DOHH2 (cell line): ENCODE measurements at regions not wholly inside any gene's neighbourhood (a gene's known extent, or its start where the extent isn't known, plus 50 kb on each side); places are given as distances from the start of the nearest gene placed in this dataset.

Experiments used
- EZH2phosphoT487 ChIP-seq: fragments of 200-600 bp; sonication (generic); IDR thresholded peaks from 2 replicates; pipeline ENCODE4 v1.6.1; 2017; ENCODE audit warnings: borderline replicate concordance, mild to moderate bottlenecking, antibody characterized with exemption, low read length, moderate library complexity, mixed read lengths
- TF ChIP-seq, protein P1 (sequence below): fragments of 200-600 bp; sonication (generic); IDR thresholded peaks from one replicate; pipeline ENCODE4 v1.5.1; 2014; ENCODE audit warnings: antibody characterized with exemption, mild to moderate bottlenecking, low read depth, low read length; ENCODE audit not compliant: poor library complexity, severe bottlenecking

DNA sequence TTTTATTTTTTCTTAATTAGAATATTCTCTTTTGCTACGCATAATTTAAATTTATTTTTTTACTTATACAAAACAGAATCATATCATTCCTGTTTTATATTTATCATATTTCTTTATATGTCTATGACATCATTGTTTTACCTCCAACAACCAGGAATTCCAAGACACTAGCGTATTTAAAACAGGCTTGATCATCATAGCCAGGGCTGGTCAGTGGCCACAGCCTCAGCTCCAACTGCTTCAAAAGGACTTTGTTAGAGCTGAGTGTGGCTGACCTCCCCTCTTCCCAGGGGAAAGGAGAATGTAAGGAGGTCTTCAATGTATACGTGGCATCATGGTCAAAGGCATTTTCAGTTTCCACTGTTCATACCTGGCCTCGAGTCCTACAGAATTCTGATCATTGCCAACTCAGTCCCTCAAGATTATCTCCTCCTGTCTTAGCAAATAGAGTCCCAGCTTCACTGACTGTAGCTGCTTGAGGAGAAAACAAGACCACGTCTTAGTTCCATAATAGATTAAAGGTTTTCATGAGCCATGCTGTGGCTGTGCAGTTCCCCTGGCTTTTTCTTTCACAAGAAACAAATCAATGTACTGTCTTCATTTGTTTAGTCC lies 444.0 kb downstream of the PTPRC start:
- TF ChIP-seq, protein P1, sequence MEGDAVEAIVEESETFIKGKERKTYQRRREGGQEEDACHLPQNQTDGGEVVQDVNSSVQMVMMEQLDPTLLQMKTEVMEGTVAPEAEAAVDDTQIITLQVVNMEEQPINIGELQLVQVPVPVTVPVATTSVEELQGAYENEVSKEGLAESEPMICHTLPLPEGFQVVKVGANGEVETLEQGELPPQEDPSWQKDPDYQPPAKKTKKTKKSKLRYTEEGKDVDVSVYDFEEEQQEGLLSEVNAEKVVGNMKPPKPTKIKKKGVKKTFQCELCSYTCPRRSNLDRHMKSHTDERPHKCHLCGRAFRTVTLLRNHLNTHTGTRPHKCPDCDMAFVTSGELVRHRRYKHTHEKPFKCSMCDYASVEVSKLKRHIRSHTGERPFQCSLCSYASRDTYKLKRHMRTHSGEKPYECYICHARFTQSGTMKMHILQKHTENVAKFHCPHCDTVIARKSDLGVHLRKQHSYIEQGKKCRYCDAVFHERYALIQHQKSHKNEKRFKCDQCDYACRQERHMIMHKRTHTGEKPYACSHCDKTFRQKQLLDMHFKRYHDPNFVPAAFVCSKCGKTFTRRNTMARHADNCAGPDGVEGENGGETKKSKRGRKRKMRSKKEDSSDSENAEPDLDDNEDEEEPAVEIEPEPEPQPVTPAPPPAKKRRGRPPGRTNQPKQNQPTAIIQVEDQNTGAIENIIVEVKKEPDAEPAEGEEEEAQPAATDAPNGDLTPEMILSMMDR: no peak
- no peak for TF ChIP-seq EZH2phosphoT487
